Esophagus squamous epithelium (tissue), 4 donors: ENCODE measurements at regions not wholly inside any gene's neighbourhood (a gene's known extent, or its start where the extent isn't known, plus 50 kb on each side); places are given as distances from the start of the nearest gene placed in this dataset.

ENCODE experiments used
- POLR2A ChIP-seq, 4 donors: fragments of 450-650 bp; IDR thresholded peaks; one replicate each; pipeline ENCODE4 v1.6.1; 2017; ENCODE audit warnings: antibody characterized with exemption in 4 of 4, mild to moderate bottlenecking in 4 of 4, moderate library complexity in 3 of 4
- TF ChIP-seq, protein P1 (sequence below), 6 experiments: fragments of 450-650 bp in 4 of 6; fragments of 200-600 bp in 2 of 6; sonication (generic) in 2 of 6; IDR thresholded peaks; one replicate each; pipeline ENCODE4 v1.5.1; 2016 to 2019; ENCODE audit warnings: antibody characterized with exemption in 6 of 6, mild to moderate bottlenecking in 4 of 6, moderate library complexity in 4 of 6

DNA sequence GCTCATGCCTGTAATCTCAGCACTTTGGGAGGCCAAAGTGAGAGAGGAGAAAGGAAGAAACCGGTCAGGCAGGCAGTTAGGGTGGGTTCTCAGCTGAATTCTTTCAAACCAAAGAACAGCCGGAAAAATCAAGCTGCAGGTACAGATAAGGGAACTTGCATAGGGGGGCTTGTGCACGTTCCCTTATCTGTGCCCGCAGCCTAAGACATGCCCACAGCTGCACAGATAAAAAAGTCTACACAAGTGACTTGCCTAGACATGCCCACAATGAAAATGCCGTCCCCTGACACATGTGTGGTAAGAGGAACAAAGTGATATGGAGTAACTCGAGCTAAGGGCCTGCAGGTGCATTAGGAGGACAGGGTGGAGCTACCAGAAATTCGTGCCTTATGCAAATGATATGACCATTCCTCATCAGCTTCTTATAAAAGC is 175.8 kb upstream of the SALL4 start:
- TF ChIP-seq, protein P1, sequence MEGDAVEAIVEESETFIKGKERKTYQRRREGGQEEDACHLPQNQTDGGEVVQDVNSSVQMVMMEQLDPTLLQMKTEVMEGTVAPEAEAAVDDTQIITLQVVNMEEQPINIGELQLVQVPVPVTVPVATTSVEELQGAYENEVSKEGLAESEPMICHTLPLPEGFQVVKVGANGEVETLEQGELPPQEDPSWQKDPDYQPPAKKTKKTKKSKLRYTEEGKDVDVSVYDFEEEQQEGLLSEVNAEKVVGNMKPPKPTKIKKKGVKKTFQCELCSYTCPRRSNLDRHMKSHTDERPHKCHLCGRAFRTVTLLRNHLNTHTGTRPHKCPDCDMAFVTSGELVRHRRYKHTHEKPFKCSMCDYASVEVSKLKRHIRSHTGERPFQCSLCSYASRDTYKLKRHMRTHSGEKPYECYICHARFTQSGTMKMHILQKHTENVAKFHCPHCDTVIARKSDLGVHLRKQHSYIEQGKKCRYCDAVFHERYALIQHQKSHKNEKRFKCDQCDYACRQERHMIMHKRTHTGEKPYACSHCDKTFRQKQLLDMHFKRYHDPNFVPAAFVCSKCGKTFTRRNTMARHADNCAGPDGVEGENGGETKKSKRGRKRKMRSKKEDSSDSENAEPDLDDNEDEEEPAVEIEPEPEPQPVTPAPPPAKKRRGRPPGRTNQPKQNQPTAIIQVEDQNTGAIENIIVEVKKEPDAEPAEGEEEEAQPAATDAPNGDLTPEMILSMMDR (IDR thresholded peaks at IDR 0.05) = no peak
- TF ChIP-seq POLR2A (IDR thresholded peaks at IDR 0.05) = no peak
